Rectal smooth muscle tissue (tissue), 1 donor: ENCODE measurements at regions not wholly inside any gene's neighbourhood (a gene's known extent, or its start where the extent isn't known, plus 50 kb on each side); places are given as distances from the start of the nearest gene placed in this dataset.
"Not testable (repeated sequence)": the region's sequence is repeated elsewhere in the genome, so short reads cannot be mapped to it uniquely, and the experiment has no call there.

Experiments
- H3K27ac ChIP-seq: one replicate; pipeline ENCODE4 v1.7.0; 2013; ENCODE audit warnings: low read depth, low read length, inconsistent platforms
- H3K27me3 ChIP-seq: one replicate; pipeline ENCODE4 v1.7.0; 2013; ENCODE audit warnings: low read length; ENCODE audit not compliant: control insufficient read depth, insufficient read depth
- H3K36me3 ChIP-seq: one replicate; pipeline ENCODE4 v1.7.0; 2013; ENCODE audit warnings: low read length; ENCODE audit not compliant: control insufficient read depth, insufficient read depth
- H3K4me1 ChIP-seq: one replicate; pipeline ENCODE4 v1.7.0; 2013; ENCODE audit warnings: low read length; ENCODE audit not compliant: control insufficient read depth, insufficient read depth
- H3K4me3 ChIP-seq: one replicate; pipeline ENCODE4 v1.7.0; 2013; ENCODE audit warnings: low read length
- H3K9ac ChIP-seq: one replicate; pipeline ENCODE4 v1.7.0; 2013; ENCODE audit warnings: low read length

DNA sequence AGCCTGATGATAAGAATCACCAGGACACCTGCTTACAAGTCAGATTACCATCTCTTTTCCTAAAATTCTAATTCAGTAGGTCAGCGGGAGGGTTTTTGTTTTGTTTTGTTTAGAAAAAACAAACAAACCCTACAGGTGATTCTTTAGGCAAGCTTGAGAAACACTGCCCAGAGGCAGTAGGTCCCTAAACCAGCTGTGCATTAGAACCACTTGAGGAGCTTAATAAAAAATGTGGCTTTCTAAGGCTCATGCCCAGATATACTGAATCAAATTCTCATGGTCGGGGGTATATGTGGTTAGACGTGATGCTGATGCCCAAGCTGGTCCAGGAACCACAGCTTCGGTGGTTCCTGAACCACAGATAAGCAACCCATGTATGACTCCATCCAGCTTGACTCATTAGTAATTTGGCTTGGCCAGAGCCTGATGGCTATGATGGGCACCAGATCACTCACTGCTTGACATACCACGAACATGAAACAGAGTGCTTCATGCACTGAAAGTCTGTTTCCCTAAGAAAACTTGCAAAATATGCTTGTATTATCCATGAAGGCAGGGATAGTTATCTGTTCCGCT is 338.1 kb upstream of the F9 start:
- no peaks in the 10 kb centered on the region for H3K36me3 ChIP-seq
- peaks cover 5% of the 10 kb centered on the region for H3K27me3 ChIP-seq
- no peaks in the 10 kb centered on the region for H3K4me1 ChIP-seq
- H3K9ac ChIP-seq = no peak overlapping the region
- no peak overlapping the region for H3K4me3 ChIP-seq
- H3K27ac ChIP-seq = no peak overlapping the region

GRCh38 chrX:139191746-139192385 is 338.7 kb upstream of the F9 start:
- Histone ChIP-seq H3K4me3 (no peak overlapping the region), H3K4me1 (no peaks in the 10 kb centered on the region)

GRCh38 chrX:139191286-139191685 is 339.3 kb upstream of the F9 start:
- Histone ChIP-seq H3K27me3 (peaks cover 5% of the 10 kb centered on the region), H3K36me3 (no peaks in the 10 kb centered on the region), H3K4me3 (no peak overlapping the region), H3K27ac (no peak overlapping the region), H3K4me1 (no peaks in the 10 kb centered on the region), H3K9ac (no peak overlapping the region)

More at GRCh38 chrX:139191746-139192385, 338.7 kb upstream of the F9 start:
- H3K9ac ChIP-seq = no peak overlapping the region
- no peaks in the 10 kb centered on the region for H3K36me3 ChIP-seq
- no peak overlapping the region for H3K27ac ChIP-seq
- H3K27me3 ChIP-seq = peaks cover 5% of the 10 kb centered on the region

DNA sequence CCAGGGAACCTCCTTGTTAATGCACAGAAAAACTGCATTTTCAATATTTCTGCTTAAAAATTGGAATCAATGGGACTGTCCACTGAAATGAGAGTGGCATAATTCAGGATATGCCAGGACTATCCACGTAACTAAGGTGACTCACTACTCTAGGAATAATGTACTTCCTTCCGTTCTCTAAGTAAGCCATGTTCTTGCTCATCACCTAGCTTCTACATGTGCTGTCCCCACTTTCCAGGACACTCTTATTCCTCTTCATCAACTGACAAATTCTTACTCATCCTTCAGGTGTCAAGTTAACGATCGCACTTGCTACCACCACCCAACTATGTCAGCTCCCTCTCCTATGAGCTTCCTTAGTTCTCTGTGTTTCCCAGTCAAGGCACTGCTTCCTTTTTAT is 342.8 kb upstream of the F9 start:
- H3K36me3 ChIP-seq = no peaks in the 10 kb centered on the region
- peaks cover 5% of the 10 kb centered on the region for H3K27me3 ChIP-seq
- H3K27ac ChIP-seq = no peak overlapping the region
- no peak overlapping the region for H3K9ac ChIP-seq
- H3K4me3 ChIP-seq = no peak overlapping the region
- H3K4me1 ChIP-seq = no peaks in the 10 kb centered on the region

- peaks cover 2% of the 10 kb centered on the region for H3K27me3 ChIP-seq
- H3K27ac ChIP-seq = no peak overlapping the region
- H3K4me3 ChIP-seq = no peak overlapping the region
- no peaks in the 10 kb centered on the region for H3K4me1 ChIP-seq
- no peaks in the 10 kb centered on the region for H3K36me3 ChIP-seq
- no peak overlapping the region for H3K9ac ChIP-seq
Measured at GRCh38 chrX:139186991-139187390, 343.5 kb upstream of the F9 start.

GRCh38 chrX:139179592-139179991 is 350.9 kb upstream of the F9 start:
- no peak overlapping the region for H3K27ac ChIP-seq
- no peaks in the 10 kb centered on the region for H3K36me3 ChIP-seq
- H3K4me3 ChIP-seq = no peak overlapping the region
- no peaks in the 10 kb centered on the region for H3K4me1 ChIP-seq
- no peaks in the 10 kb centered on the region for H3K27me3 ChIP-seq
- no peak overlapping the region for H3K9ac ChIP-seq

GRCh38 chrX:139178980-139179379 is 351.6 kb upstream of the F9 start:
- Histone ChIP-seq H3K27me3 (no peaks in the 10 kb centered on the region), H3K27ac (no peak overlapping the region), H3K9ac (no peak overlapping the region), H3K4me3 (no peak overlapping the region), H3K4me1 (no peaks in the 10 kb centered on the region), H3K36me3 (no peaks in the 10 kb centered on the region)

GRCh38 chrX:139172731-139173130 is 357.8 kb upstream of the F9 start:
- no peak overlapping the region for H3K27ac ChIP-seq
- no peaks in the 10 kb centered on the region for H3K27me3 ChIP-seq
- no peaks in the 10 kb centered on the region for H3K4me1 ChIP-seq
- no peak overlapping the region for H3K4me3 ChIP-seq
- no peaks in the 10 kb centered on the region for H3K36me3 ChIP-seq
- no peak overlapping the region for H3K9ac ChIP-seq

DNA sequence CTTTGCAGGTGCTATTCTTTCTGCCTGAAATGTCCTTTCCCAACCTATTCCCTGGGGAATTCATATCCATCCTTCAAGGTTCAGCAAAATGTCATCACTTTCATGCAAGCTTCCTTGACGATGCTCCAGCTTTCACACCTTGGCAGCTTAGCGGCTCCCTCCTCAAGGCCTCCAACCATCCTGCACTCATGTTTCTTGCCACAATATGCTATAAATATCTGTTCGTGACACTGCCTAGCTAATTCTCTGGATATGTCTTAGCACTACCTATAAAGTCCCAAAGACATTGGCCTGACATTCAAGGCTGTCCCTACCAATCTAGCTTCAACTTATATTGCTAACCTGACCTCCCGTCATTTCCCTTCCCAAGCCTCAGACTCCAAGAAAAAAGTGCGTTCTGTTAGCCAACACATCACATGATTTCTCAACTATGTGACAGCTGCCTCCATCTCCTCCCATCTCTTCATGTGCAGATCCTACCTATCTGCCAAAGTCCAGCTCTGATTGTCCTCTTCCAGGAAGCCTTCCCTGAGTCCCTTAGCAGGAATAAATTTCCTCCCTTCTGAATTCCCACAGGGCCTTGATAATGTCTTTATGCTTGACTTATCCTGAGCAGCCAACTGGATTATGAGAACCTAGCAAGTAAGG is 359.9 kb upstream of the F9 start:
- no peak overlapping the region for H3K4me3 ChIP-seq
- no peaks in the 10 kb centered on the region for H3K27me3 ChIP-seq
- no peaks in the 10 kb centered on the region for H3K4me1 ChIP-seq
- H3K9ac ChIP-seq = no peak overlapping the region
- no peaks in the 10 kb centered on the region for H3K36me3 ChIP-seq
- H3K27ac ChIP-seq = no peak overlapping the region

DNA sequence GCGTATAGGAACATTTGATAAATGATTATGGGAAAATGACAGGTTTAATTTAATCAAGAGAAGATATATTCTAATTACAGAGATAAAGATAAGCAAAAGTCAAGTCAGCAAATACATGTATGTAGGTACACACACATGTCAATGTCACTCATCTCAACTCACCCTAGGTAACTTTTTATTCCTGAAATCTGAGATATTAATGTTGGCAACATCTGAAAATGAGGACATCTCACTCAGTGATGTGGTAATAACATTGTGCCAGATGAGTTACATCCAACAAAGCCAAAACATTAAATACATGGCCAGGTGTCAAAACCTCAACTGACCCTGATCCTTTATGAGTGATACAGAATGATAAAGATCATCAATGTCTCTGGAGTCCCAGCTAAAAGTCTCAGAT is 363.3 kb upstream of the F9 start:
- no peaks in the 10 kb centered on the region for H3K4me1 ChIP-seq
- H3K4me3 ChIP-seq = no peak overlapping the region
- no peak overlapping the region for H3K27ac ChIP-seq
- no peak overlapping the region for H3K9ac ChIP-seq
- H3K27me3 ChIP-seq = no peaks in the 10 kb centered on the region
- no peaks in the 10 kb centered on the region for H3K36me3 ChIP-seq

DNA sequence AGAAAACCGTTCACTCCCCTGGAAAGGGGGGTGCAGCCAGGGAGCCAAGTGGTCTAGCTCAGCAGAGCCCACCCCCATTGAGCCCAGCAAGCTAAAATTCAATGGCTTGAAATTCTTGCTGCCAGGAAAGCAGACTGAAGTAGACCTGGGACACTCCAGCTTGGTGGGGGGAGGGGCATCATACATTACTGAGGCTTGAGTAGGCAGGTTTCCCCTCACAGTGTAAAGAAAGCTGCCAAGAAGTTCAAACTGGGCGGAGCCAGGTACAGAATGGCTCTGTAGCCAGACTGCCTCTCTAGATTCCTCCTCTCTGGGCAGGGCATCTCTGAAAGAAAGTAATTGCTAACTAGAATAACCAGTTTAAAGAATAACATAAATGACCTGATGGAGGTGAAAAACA is 372.3 kb upstream of the F9 start:
- no peaks in the 10 kb centered on the region for H3K4me1 ChIP-seq
- H3K36me3 ChIP-seq = no peaks in the 10 kb centered on the region

DNA sequence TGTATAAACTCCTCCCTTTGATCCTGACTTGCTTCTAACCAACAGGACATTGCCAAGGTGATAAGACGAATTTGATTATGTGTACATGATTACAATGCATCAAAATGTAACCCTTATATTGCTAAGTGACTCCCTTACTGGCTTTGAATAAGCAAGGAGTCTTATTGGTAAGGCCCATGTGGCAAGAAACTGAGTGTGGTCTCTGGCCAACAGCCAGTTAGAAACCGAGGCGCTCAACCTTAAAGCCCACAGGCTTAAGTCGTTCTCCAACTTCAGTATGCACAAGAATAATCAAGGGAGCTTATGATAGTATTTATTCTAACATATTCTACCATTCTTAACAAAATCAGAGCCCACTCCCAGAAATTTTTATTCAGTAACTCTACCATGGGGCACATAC is 374.2 kb upstream of the F9 start:
- no peak overlapping the region for H3K27ac ChIP-seq

More for the DNA sequence above, 372.3 kb upstream of the F9 start:
- Histone ChIP-seq H3K9ac (no peak overlapping the region), H3K27me3 (no peaks in the 10 kb centered on the region), H3K27ac (no peak overlapping the region), H3K4me3 (no peak overlapping the region)

DNA sequence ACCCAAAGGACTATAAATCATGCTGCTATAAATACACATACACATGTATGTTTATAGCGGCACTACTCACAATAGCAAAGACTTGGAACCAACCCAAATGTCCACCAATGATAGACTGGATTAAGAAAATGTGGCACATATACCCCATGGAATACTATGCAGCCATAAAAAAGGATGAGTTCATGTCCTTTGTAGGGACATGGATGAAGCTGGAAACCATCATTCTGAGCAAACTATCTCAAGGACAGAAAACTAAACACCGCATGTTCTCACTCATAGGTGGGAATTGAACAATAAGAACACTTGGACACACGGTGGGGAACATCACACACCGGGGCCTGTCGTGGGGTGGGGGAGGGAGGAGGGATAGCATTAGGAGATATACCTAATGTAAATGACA is 383.9 kb upstream of the F9 start:
- not testable (repeated sequence) for H3K27me3 ChIP-seq, H3K9ac ChIP-seq, H3K4me1 ChIP-seq, H3K4me3 ChIP-seq, H3K27ac ChIP-seq, H3K36me3 ChIP-seq

More for the DNA sequence above, 374.2 kb upstream of the F9 start:
- Histone ChIP-seq H3K9ac (no peak overlapping the region), H3K36me3 (no peaks in the 10 kb centered on the region), H3K27me3 (no peaks in the 10 kb centered on the region), H3K4me1 (no peaks in the 10 kb centered on the region), H3K4me3 (no peak overlapping the region)
